T-helper 1 cell treated with Interleukin-12 subunit alpha and Interleukin-12 subunit beta and Interleukin-4 antibody, amounts not matched to agents 30 μg/mL and 1 μg/mL, for 36 hours (primary cell): ENCODE measurements at regions not wholly inside any gene's neighbourhood (a gene's known extent, or its start where the extent isn't known, plus 50 kb on each side); places are given as distances from the start of the nearest gene placed in this dataset.

Source experiments
- H3K27ac Mint-ChIP-seq: one replicate; pipeline ENCODE4 v1.8.0; 2021; ENCODE audit warnings: mild to moderate bottlenecking, mixed read lengths
- H3K27me3 Mint-ChIP-seq: one replicate; pipeline ENCODE4 v1.8.0; 2021; ENCODE audit warnings: low read depth, mixed read lengths
- H3K36me3 Mint-ChIP-seq: one replicate; pipeline ENCODE4 v1.8.0; 2021; ENCODE audit warnings: low read depth, mixed read lengths
- H3K4me1 Mint-ChIP-seq: one replicate; pipeline ENCODE4 v1.8.0; 2021; ENCODE audit warnings: low read depth, mixed read lengths
- H3K4me3 Mint-ChIP-seq: one replicate; pipeline ENCODE4 v1.8.0; 2021; ENCODE audit warnings: mild to moderate bottlenecking, moderate library complexity, mixed read lengths
- H3K9me3 Mint-ChIP-seq: one replicate; pipeline ENCODE4 v1.8.0; 2021; ENCODE audit warnings: mixed read lengths

- Mint-ChIP-seq H3K9me3 (no peaks in the 10 kb centered on the region), H3K27me3 (peaks cover 8% of the 10 kb centered on the region), H3K4me3 (no peak overlapping the region), H3K4me1 (no peaks in the 10 kb centered on the region), H3K27ac (no peak overlapping the region), H3K36me3 (no peaks in the 10 kb centered on the region)
These were observed 66.6 kb upstream of the SNTG2 start for GRCh38 chr2:883803-884748.

- no peak overlapping the region for H3K27ac Mint-ChIP-seq
- H3K36me3 Mint-ChIP-seq, result no peaks in the 10 kb centered on the region
- no peaks in the 10 kb centered on the region for H3K4me1 Mint-ChIP-seq
- no peak overlapping the region for H3K4me3 Mint-ChIP-seq
- no peaks in the 10 kb centered on the region for H3K9me3 Mint-ChIP-seq
- peaks cover 8% of the 10 kb centered on the region for H3K27me3 Mint-ChIP-seq
These were observed 67.3 kb upstream of the SNTG2 start for GRCh38 chr2:883260-883802.

GRCh38 chr2:881204-881918, 69.3 kb upstream of the SNTG2 start:
- Mint-ChIP-seq H3K27me3 (peaks cover 8% of the 10 kb centered on the region), H3K4me3 (no peak overlapping the region), H3K4me1 (no peaks in the 10 kb centered on the region), H3K9me3 (no peaks in the 10 kb centered on the region), H3K27ac (no peak overlapping the region), H3K36me3 (no peaks in the 10 kb centered on the region)

- H3K36me3 Mint-ChIP-seq, result no peaks in the 10 kb centered on the region
- H3K27me3 Mint-ChIP-seq, result peaks cover 8% of the 10 kb centered on the region
- H3K4me3 Mint-ChIP-seq, result no peak overlapping the region
- H3K27ac Mint-ChIP-seq, result no peak overlapping the region
- H3K4me1 Mint-ChIP-seq, result no peaks in the 10 kb centered on the region
- no peaks in the 10 kb centered on the region for H3K9me3 Mint-ChIP-seq
These were observed 70.3 kb upstream of the SNTG2 start for GRCh38 chr2:880201-880970.

- H3K36me3 Mint-ChIP-seq, result no peaks in the 10 kb centered on the region
- H3K4me3 Mint-ChIP-seq, result no peak overlapping the region
- peaks cover 8% of the 10 kb centered on the region for H3K27me3 Mint-ChIP-seq
- H3K9me3 Mint-ChIP-seq, result no peaks in the 10 kb centered on the region
- H3K4me1 Mint-ChIP-seq, result no peaks in the 10 kb centered on the region
- no peak overlapping the region for H3K27ac Mint-ChIP-seq
These were observed 71.1 kb upstream of the SNTG2 start for GRCh38 chr2:879540-879939.

- no peaks in the 10 kb centered on the region for H3K4me1 Mint-ChIP-seq
- peaks cover 8% of the 10 kb centered on the region for H3K27me3 Mint-ChIP-seq
- no peak overlapping the region for H3K27ac Mint-ChIP-seq
- no peak overlapping the region for H3K4me3 Mint-ChIP-seq
- no peaks in the 10 kb centered on the region for H3K9me3 Mint-ChIP-seq
- no peaks in the 10 kb centered on the region for H3K36me3 Mint-ChIP-seq
These were observed 72.3 kb upstream of the SNTG2 start for GRCh38 chr2:878245-878930.

- no peak overlapping the region for H3K4me3 Mint-ChIP-seq
- H3K27me3 Mint-ChIP-seq, result peaks cover 4% of the 10 kb centered on the region
- no peaks in the 10 kb centered on the region for H3K4me1 Mint-ChIP-seq
- H3K9me3 Mint-ChIP-seq, result no peaks in the 10 kb centered on the region
- H3K27ac Mint-ChIP-seq, result no peak overlapping the region
- H3K36me3 Mint-ChIP-seq, result no peaks in the 10 kb centered on the region
These were observed 72.9 kb upstream of the SNTG2 start for GRCh38 chr2:877747-878146.

GRCh38 chr2:875687-876615, 74.7 kb upstream of the SNTG2 start:
- H3K27ac Mint-ChIP-seq, result no peak overlapping the region
- no peaks in the 10 kb centered on the region for H3K36me3 Mint-ChIP-seq
- no peaks in the 10 kb centered on the region for H3K9me3 Mint-ChIP-seq
- H3K4me3 Mint-ChIP-seq, result no peak overlapping the region
- no peaks in the 10 kb centered on the region for H3K4me1 Mint-ChIP-seq
- no peaks in the 10 kb centered on the region for H3K27me3 Mint-ChIP-seq

GRCh38 chr2:873651-874580, 76.7 kb upstream of the SNTG2 start:
- no peaks in the 10 kb centered on the region for H3K27me3 Mint-ChIP-seq
- no peak overlapping the region for H3K27ac Mint-ChIP-seq
- no peaks in the 10 kb centered on the region for H3K9me3 Mint-ChIP-seq
- no peak overlapping the region for H3K4me3 Mint-ChIP-seq
- no peaks in the 10 kb centered on the region for H3K4me1 Mint-ChIP-seq
- H3K36me3 Mint-ChIP-seq, result no peaks in the 10 kb centered on the region

GRCh38 chr2:873027-873426, 77.6 kb upstream of the SNTG2 start:
- H3K9me3 Mint-ChIP-seq, result no peaks in the 10 kb centered on the region
- H3K27me3 Mint-ChIP-seq, result no peaks in the 10 kb centered on the region
- H3K4me3 Mint-ChIP-seq, result no peak overlapping the region
- H3K36me3 Mint-ChIP-seq, result no peaks in the 10 kb centered on the region
- no peaks in the 10 kb centered on the region for H3K4me1 Mint-ChIP-seq
- H3K27ac Mint-ChIP-seq, result no peak overlapping the region

GRCh38 chr2:871926-872680, 78.5 kb upstream of the SNTG2 start:
- Mint-ChIP-seq H3K9me3 (no peaks in the 10 kb centered on the region), H3K36me3 (no peaks in the 10 kb centered on the region), H3K4me1 (no peaks in the 10 kb centered on the region), H3K27me3 (no peaks in the 10 kb centered on the region), H3K27ac (no peak overlapping the region), H3K4me3 (no peak overlapping the region)

GRCh38 chr2:871175-871727, 79.4 kb upstream of the SNTG2 start:
- H3K27ac Mint-ChIP-seq, result no peak overlapping the region
- no peak overlapping the region for H3K4me3 Mint-ChIP-seq
- H3K4me1 Mint-ChIP-seq, result no peaks in the 10 kb centered on the region
- no peaks in the 10 kb centered on the region for H3K27me3 Mint-ChIP-seq
- H3K36me3 Mint-ChIP-seq, result no peaks in the 10 kb centered on the region
- H3K9me3 Mint-ChIP-seq, result no peaks in the 10 kb centered on the region
